ENCODE measurements at regions not wholly inside any gene's neighbourhood (a gene's known extent, or its start where the extent isn't known, plus 50 kb on each side); places are given as distances from the start of the nearest gene placed in this dataset.

DNA sequence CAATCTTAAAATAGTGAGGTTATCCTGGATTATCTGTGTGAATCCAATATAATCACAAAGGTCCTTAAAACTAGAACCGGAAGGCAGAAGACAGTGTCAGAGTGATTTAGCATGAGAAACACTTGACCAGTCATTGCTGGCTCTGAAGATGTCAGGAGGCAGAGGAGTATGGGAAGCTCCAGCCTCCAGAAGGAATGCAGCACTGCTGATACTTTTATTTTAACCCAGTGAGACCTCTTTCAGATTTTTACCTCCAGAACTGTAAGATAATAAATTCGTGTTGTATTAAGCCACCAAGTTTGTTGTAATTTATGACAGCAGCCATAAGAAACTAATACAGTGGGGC, 134.4 kb upstream of the ZC3H12C start (continued):
- TF ChIP-seq, protein P1, sequence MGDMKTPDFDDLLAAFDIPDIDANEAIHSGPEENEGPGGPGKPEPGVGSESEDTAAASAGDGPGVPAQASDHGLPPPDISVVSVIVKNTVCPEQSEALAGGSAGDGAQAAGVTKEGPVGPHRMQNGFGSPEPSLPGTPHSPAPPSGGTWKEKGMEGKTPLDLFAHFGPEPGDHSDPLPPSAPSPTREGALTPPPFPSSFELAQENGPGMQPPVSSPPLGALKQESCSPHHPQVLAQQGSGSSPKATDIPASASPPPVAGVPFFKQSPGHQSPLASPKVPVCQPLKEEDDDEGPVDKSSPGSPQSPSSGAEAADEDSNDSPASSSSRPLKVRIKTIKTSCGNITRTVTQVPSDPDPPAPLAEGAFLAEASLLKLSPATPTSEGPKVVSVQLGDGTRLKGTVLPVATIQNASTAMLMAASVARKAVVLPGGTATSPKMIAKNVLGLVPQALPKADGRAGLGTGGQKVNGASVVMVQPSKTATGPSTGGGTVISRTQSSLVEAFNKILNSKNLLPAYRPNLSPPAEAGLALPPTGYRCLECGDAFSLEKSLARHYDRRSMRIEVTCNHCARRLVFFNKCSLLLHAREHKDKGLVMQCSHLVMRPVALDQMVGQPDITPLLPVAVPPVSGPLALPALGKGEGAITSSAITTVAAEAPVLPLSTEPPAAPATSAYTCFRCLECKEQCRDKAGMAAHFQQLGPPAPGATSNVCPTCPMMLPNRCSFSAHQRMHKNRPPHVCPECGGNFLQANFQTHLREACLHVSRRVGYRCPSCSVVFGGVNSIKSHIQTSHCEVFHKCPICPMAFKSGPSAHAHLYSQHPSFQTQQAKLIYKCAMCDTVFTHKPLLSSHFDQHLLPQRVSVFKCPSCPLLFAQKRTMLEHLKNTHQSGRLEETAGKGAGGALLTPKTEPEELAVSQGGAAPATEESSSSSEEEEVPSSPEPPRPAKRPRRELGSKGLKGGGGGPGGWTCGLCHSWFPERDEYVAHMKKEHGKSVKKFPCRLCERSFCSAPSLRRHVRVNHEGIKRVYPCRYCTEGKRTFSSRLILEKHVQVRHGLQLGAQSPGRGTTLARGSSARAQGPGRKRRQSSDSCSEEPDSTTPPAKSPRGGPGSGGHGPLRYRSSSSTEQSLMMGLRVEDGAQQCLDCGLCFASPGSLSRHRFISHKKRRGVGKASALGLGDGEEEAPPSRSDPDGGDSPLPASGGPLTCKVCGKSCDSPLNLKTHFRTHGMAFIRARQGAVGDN (CRISPR knock-in tag; IDR thresholded peaks at IDR 0.05): no peak
- no peak for TF ChIP-seq TBX2 (CRISPR knock-in tag; IDR thresholded peaks at IDR 0.05; ENCODE audit: borderline replicate concordance)
- TF ChIP-seq ZNF790 (CRISPR knock-in tag; IDR thresholded peaks at IDR 0.05; ENCODE audit: borderline replicate concordance): no peak
- TF ChIP-seq, protein P2, sequence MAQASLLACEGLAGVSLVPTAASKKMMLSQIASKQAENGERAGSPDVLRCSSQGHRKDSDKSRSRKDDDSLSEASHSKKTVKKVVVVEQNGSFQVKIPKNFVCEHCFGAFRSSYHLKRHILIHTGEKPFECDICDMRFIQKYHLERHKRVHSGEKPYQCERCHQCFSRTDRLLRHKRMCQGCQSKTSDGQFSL (CRISPR knock-in tag; IDR thresholded peaks at IDR 0.05): no peak
- TF ChIP-seq, protein P3, sequence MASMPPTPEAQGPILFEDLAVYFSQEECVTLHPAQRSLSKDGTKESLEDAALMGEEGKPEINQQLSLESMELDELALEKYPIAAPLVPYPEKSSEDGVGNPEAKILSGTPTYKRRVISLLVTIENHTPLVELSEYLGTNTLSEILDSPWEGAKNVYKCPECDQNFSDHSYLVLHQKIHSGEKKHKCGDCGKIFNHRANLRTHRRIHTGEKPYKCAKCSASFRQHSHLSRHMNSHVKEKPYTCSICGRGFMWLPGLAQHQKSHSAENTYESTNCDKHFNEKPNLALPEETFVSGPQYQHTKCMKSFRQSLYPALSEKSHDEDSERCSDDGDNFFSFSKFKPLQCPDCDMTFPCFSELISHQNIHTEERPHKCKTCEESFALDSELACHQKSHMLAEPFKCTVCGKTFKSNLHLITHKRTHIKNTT (CRISPR knock-in tag; IDR thresholded peaks at IDR 0.05): no peak

DNA sequence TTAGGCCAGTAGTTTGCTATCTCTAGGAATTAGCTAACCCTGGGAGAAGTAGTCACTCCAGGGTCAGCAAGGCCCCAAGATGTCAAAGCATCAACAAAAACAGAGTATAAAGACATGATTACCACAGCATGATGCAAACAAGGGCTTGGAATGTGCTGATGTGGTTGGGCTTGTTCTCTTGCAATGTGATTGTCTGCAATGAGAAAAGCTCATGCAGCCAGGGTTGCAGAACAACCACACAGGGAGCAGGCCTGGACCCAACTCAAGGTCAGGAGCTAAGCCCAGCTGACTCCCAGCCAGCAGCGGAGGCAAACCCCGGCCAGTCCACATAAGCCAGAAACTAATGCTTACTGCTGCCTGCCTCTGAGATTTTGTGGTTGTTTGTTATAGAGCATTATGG, 132.4 kb upstream of the ZC3H12C start:
- Histone ChIP-seq H3K27me3 (ENCODE audit: control insufficient read depth in 1 of 2, insufficient read depth in 2 of 2, low read length in 2 of 2) (no peaks in the 10 kb centered on the region), H3K4me1 (ENCODE audit: insufficient read depth, low read length) (no peaks in the 10 kb centered on the region), H3K36me3 (replicated peaks in 1 of 2; ENCODE audit: control insufficient read depth in 1 of 2, insufficient read depth in 2 of 2, low read length in 2 of 2) (no peaks in the 10 kb centered on the region), H3K9ac (ENCODE audit: insufficient read depth, low read depth, low read length) (no peak overlapping the region), H3K4me3 (replicated peaks in 1 of 3; ENCODE audit: insufficient read depth in 1 of 3, low read depth in 2 of 3, low read length in 3 of 3) (no peak overlapping the region), H2AFZ (ENCODE audit: low read length) (no peak overlapping the region), H3K9me3 (ENCODE audit: low read length) (no peaks in the 10 kb centered on the region), H3K4me2 (ENCODE audit: low read depth, low read length) (no peak overlapping the region), H3K27ac (ENCODE audit: extremely low read length, insufficient read depth, low read length) (no peak overlapping the region), H3K79me2 (ENCODE audit: insufficient read depth, low read length) (no peaks in the 10 kb centered on the region), H4K20me1 (ENCODE audit: insufficient read depth, low read length) (no peaks in the 10 kb centered on the region)
- in situ Hi-C loops (cut with HindIII; ENCODE audit: extremely low pct_ligation_motif_present, low pct_unique_long_range_greater_than_20kb) (no loop called here), intact Hi-C loops (cut with micrococcal nuclease; ENCODE audit: unreplicated experiment) (no loop called here)
- 40% methylated on average over 2 of the region's 2 CpGs for WGBS (ENCODE audit: low lambda C conversion rate)
- BruUV-seq (replicated peaks): no TSS peak
- TF ChIP-seq ZNF263 (CRISPR knock-in tag; IDR thresholded peaks at IDR 0.05) (no peak), ZNF296 (CRISPR knock-in tag; conservative IDR thresholded peaks at IDR 0.05) (no peak), ZNF331 (CRISPR knock-in tag; IDR thresholded peaks at IDR 0.05) (no peak), KDM5A (IDR thresholded peaks at IDR 0.05; ENCODE audit: borderline replicate concordance, low read length) (no peak), ZNF556 (CRISPR knock-in tag; IDR thresholded peaks at IDR 0.05; ENCODE audit: borderline replicate concordance) (no peak), HNRNPK (IDR thresholded peaks at IDR 0.05; ENCODE audit: low read depth, low read length, poor library complexity, severe bottlenecking) (no peak), ZNF20 (CRISPR knock-in tag; IDR thresholded peaks at IDR 0.05) (no peak), ZNF326 (CRISPR knock-in tag; IDR thresholded peaks at IDR 0.05; ENCODE audit: borderline replicate concordance) (no peak), MEIS2 (CRISPR knock-in tag; IDR thresholded peaks at IDR 0.05) (no peak)
- TF ChIP-seq, protein P4, sequence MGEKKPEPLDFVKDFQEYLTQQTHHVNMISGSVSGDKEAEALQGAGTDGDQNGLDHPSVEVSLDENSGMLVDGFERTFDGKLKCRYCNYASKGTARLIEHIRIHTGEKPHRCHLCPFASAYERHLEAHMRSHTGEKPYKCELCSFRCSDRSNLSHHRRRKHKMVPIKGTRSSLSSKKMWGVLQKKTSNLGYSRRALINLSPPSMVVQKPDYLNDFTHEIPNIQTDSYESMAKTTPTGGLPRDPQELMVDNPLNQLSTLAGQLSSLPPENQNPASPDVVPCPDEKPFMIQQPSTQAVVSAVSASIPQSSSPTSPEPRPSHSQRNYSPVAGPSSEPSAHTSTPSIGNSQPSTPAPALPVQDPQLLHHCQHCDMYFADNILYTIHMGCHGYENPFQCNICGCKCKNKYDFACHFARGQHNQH (CRISPR knock-in tag; IDR thresholded peaks at IDR 0.05): no peak
- peak; percentile 35; the same call in 1 of the 3 replicates for ATAC-seq
- DNase-seq (ENCODE audit: low spot score): no peak
- POLR2A ChIA-PET: no interaction called here
- CTCF ChIA-PET (ENCODE audit: low intra/inter-chr PET ratio, low total read pairs): no interaction called here
- FAIRE-seq: no peak

Measured in HepG2 (cell line).